B cell (primary cell): ENCODE measurements at regions not wholly inside any gene's neighbourhood (a gene's known extent, or its start where the extent isn't known, plus 50 kb on each side); places are given as distances from the start of the nearest gene placed in this dataset.

ENCODE experiments used
- ATAC-seq: fragments of 200-7000 bp; cut with Tn5 transposase; one replicate; pipeline ENCODE4 v1.10.0; 2021; ENCODE audit warnings: low read depth, mild to moderate bottlenecking, moderate number of reproducible peaks, moderate library complexity
- CTCF ChIA-PET: fragments of 350-600 bp; sonication (Branson Sonifier 250); formaldehyde crosslinking; loops from one replicate; lab custom pipeline; 2021; ENCODE audit warnings: antibody characterized with exemption, inconsistent platforms; lab: Charles Lee
- POLR2A ChIA-PET: fragments of 350-600 bp; sonication (Branson Sonifier 250); formaldehyde crosslinking; loops from one replicate; lab custom pipeline; 2021; ENCODE audit warnings: antibody characterized with exemption; lab: Charles Lee
- DNase-seq: peaks from one replicate; pipeline ENCODE4 v3.0.0; 2013
- H2AFZ ChIP-seq: 2 replicates; pipeline ENCODE4 v1.6.1; 2012; ENCODE audit warnings: mild to moderate bottlenecking, low read depth, low read length; ENCODE audit not compliant: insufficient read depth, poor library complexity, severe bottlenecking
- H3K27ac ChIP-seq, 2 donors: 1 replicate in 1 of 2; 2 replicates in 1 of 2; pipeline ENCODE4 v1.5.1; 2012 to 2013; ENCODE audit warnings: low read length in 2 of 2, mild to moderate bottlenecking in 2 of 2, moderate library complexity in 1 of 2
- H3K27me3 ChIP-seq, 4 experiments: fragments of 200-600 bp in 1 of 4; sonication (generic) in 1 of 4; replicated peaks in 1 of 4; 1 replicate in 2 of 4; 2 replicates in 2 of 4; pipeline versions ENCODE4 v1.6.1 to v1.7.0; 2013 to 2016; ENCODE audit warnings: low read length in 3 of 4, mild to moderate bottlenecking in 2 of 4, mixed read lengths in 1 of 4, moderate library complexity in 1 of 4; ENCODE audit not compliant: insufficient read depth in 4 of 4, control insufficient read depth in 3 of 4; ENCODE audit errors: control extremely low read depth in 1 of 4
- H3K36me3 ChIP-seq, 2 experiments: replicated peaks in 1 of 2; 1 replicate in 1 of 2; 2 replicates in 1 of 2; pipeline versions ENCODE4 v1.6.1 to v1.7.1; 2013; ENCODE audit warnings: low read length in 1 of 2; ENCODE audit not compliant: insufficient read depth in 2 of 2, control insufficient read depth in 1 of 2; ENCODE audit errors: control extremely low read depth in 1 of 2, extremely low read depth in 1 of 2
- H3K4me1 ChIP-seq, 2 donors: fragments of 200-600 bp in 1 of 2; sonication (generic) in 1 of 2; 1 replicate in 1 of 2; 2 replicates in 1 of 2; pipeline versions ENCODE4 v1.5.1 to v1.6.1; 2013 to 2017; ENCODE audit warnings: low read length in 2 of 2; ENCODE audit not compliant: control insufficient read depth in 2 of 2, insufficient read depth in 2 of 2
- H3K4me2 ChIP-seq: replicated peaks from 2 replicates; pipeline ENCODE3; 2012; ENCODE audit warnings: mild to moderate bottlenecking, low read depth, low read length; ENCODE audit not compliant: poor library complexity, severe bottlenecking
- H3K4me3 ChIP-seq, 5 experiments: fragments of 200-600 bp in 1 of 5; sonication (generic) in 1 of 5; 1 replicate in 3 of 5; 2 replicates in 2 of 5; pipeline versions ENCODE4 v1.5.1 to v1.7.0; 2011 to 2016; ENCODE audit warnings: low read length in 4 of 5, mild to moderate bottlenecking in 4 of 5, low read depth in 2 of 5, control low read depth in 1 of 5, moderate library complexity in 1 of 5; ENCODE audit not compliant: insufficient read depth in 1 of 5; ENCODE audit errors: control extremely low read depth in 1 of 5, extremely low read depth in 1 of 5
- H3K79me2 ChIP-seq: fragments of 200-600 bp; sonication (generic); one replicate; pipeline ENCODE4 v1.6.0; 2016; ENCODE audit warnings: low read length; ENCODE audit not compliant: control insufficient read depth, insufficient read depth
- H3K9ac ChIP-seq: fragments of 200-600 bp; sonication (generic); 2 replicates; pipeline ENCODE4 v1.6.1; 2017; ENCODE audit warnings: mild to moderate bottlenecking, low read length, moderate library complexity
- H3K9me3 ChIP-seq, 3 donors: one replicate each; pipeline versions ENCODE4 v1.6.1 to v1.7.1; 2013; ENCODE audit warnings: low read length in 2 of 3; ENCODE audit not compliant: control insufficient read depth in 2 of 3, insufficient read depth in 1 of 3; ENCODE audit errors: control extremely low read depth in 1 of 3
- H4K20me1 ChIP-seq: 2 replicates; pipeline ENCODE4 v1.6.0; 2012; ENCODE audit warnings: mild to moderate bottlenecking, low read length; ENCODE audit not compliant: insufficient read depth, control insufficient read depth, poor library complexity, severe bottlenecking
- H3K27ac Mint-ChIP-seq: one replicate; pipeline ENCODE4 v1.8.0; 2021; ENCODE audit warnings: mixed read lengths
- H3K27me3 Mint-ChIP-seq: one replicate; pipeline ENCODE4 v1.8.0; 2021; ENCODE audit warnings: mixed read lengths
- H3K4me1 Mint-ChIP-seq: one replicate; pipeline ENCODE4 v1.8.0; 2021; ENCODE audit warnings: mixed read lengths
- H3K4me3 Mint-ChIP-seq: one replicate; pipeline ENCODE4 v1.8.0; 2021; ENCODE audit warnings: mixed read lengths
- H3K9me3 Mint-ChIP-seq: one replicate; pipeline ENCODE4 v1.8.0; 2022; ENCODE audit warnings: mixed read lengths; ENCODE audit not compliant: insufficient read depth
- EZH2 ChIP-seq: IDR thresholded peaks from 2 replicates; pipeline ENCODE4 v1.6.1; 2012; ENCODE audit warnings: borderline replicate concordance, low read depth, mild to moderate bottlenecking, moderate library complexity, low read length; ENCODE audit not compliant: insufficient read depth, poor library complexity, severe bottlenecking
- WGBS: methylation state at CpG from one replicate; pipeline ENCODE4 v1.1.5; 2013; ENCODE audit warnings: missing lambda C conversion rate; ENCODE audit not compliant: insufficient coverage; 5-methylcytosine and 5-hydroxymethylcytosine counted together
- intact Hi-C: fragments of 100-400 bp; cut with micrococcal nuclease; formaldehyde crosslinking; loops from one replicate; pipeline ENCODE4 v1.10.0; 2022
- TF ChIP-seq, protein P1 (sequence below): fragments of 200-600 bp; IDR thresholded peaks from one replicate; pipeline ENCODE4 v1.8.0; 2022; ENCODE audit warnings: antibody characterized with exemption, mild to moderate bottlenecking

DNA sequence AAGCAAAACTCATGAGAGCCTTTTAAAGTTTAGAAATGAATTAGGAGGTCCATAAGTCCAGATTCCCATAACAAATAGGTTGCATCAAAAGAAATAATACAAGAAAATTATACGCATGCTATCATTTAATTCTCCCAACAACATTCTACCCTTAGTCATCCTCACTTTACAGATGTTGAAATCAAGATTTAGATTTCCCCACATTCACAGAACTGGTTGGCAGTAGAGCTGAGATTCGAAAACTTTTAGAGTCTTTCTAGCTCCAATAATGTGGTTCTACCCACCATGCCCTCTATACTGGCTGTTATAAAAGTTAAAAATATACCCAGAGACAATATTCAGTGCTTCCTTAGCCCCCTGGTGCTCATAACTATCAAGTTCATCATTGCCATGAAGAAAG, 56.6 kb upstream of the METAP2 start:
- Histone ChIP-seq H3K4me3 (no peak overlapping the region), H3K27me3 (no peaks in the 10 kb centered on the region), H4K20me1 (no peaks in the 10 kb centered on the region), H3K27ac (no peak overlapping the region), H3K4me1 (no peaks in the 10 kb centered on the region), H2AFZ (no peak overlapping the region), H3K36me3 (no peaks in the 10 kb centered on the region), H3K9me3 (no peaks in the 10 kb centered on the region), H3K9ac (no peak overlapping the region), H3K4me2 (no peak overlapping the region), H3K79me2 (no peaks in the 10 kb centered on the region)
- ATAC-seq (no peak), DNase-seq (no peak)
- CTCF ChIA-PET, result no interaction called here
- Mint-ChIP-seq H3K9me3 (no peaks in the 10 kb centered on the region), H3K27me3 (no peaks in the 10 kb centered on the region), H3K4me1 (peaks cover 5% of the 10 kb centered on the region), H3K27ac (no peak overlapping the region), H3K4me3 (no peak overlapping the region)
- WGBS, result no CpG with 5 or more reads among the region's 2 CpGs
- POLR2A ChIA-PET, result no interaction called here
- TF ChIP-seq, protein P1, sequence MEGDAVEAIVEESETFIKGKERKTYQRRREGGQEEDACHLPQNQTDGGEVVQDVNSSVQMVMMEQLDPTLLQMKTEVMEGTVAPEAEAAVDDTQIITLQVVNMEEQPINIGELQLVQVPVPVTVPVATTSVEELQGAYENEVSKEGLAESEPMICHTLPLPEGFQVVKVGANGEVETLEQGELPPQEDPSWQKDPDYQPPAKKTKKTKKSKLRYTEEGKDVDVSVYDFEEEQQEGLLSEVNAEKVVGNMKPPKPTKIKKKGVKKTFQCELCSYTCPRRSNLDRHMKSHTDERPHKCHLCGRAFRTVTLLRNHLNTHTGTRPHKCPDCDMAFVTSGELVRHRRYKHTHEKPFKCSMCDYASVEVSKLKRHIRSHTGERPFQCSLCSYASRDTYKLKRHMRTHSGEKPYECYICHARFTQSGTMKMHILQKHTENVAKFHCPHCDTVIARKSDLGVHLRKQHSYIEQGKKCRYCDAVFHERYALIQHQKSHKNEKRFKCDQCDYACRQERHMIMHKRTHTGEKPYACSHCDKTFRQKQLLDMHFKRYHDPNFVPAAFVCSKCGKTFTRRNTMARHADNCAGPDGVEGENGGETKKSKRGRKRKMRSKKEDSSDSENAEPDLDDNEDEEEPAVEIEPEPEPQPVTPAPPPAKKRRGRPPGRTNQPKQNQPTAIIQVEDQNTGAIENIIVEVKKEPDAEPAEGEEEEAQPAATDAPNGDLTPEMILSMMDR, result no peak
- TF ChIP-seq EZH2, result no peak
- intact Hi-C loops, result no loop called here

DNA sequence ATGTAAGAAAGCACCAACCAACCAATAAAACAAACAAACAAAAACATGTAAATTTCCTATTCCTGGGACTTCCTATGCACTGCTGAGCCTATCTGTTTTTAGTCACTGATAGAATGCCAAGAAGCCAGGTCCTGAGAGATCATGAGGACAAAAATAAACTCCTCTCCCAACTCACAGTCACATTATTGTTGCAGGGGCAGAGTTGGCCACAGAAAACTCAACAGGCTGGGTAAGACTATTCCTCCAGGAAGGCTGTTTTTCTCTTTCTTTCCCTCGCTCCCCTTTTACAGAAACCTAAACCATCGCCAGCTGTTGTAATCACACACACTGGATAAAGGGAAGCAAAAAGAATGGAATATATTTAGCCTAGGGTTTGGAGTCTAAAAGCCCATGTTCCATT, 55.8 kb upstream of the METAP2 start:
- no CpG with 5 or more reads among the region's 2 CpGs for WGBS
- ChIA-PET POLR2A (no interaction called here), CTCF (no interaction called here)
- peaks cover 5% of the 10 kb centered on the region for H3K4me1 Mint-ChIP-seq
- Histone ChIP-seq H3K36me3 (no peaks in the 10 kb centered on the region), H4K20me1 (no peaks in the 10 kb centered on the region), H3K9ac (no peak overlapping the region), H2AFZ (no peak overlapping the region), H3K4me3 (no peak overlapping the region), H3K4me2 (no peak overlapping the region), H3K27me3 (no peaks in the 10 kb centered on the region), H3K27ac (no peak overlapping the region), H3K9me3 (no peaks in the 10 kb centered on the region), H3K79me2 (no peaks in the 10 kb centered on the region), H3K4me1 (no peaks in the 10 kb centered on the region)
- no peaks in the 10 kb centered on the region for H3K9me3 Mint-ChIP-seq
- DNase-seq (no peak), ATAC-seq (no peak)
- H3K4me3 Mint-ChIP-seq, result no peak overlapping the region
- TF ChIP-seq, protein P1, result no peak
- TF ChIP-seq EZH2, result no peak
- intact Hi-C loops, result no loop called here
- H3K27ac Mint-ChIP-seq, result no peak overlapping the region
- H3K27me3 Mint-ChIP-seq, result no peaks in the 10 kb centered on the region
